NB4 (cell line): ENCODE measurements at regions not wholly inside any gene's neighbourhood (a gene's known extent, or its start where the extent isn't known, plus 50 kb on each side); places are given as distances from the start of the nearest gene placed in this dataset.

ENCODE experiments used
- DNase-seq: peaks from one replicate; pipeline ENCODE4 v3.0.0; 2010; ENCODE audit warnings: low read depth
- H3K4me3 ChIP-seq: one replicate; pipeline ENCODE4 v1.5.1; 2011; ENCODE audit warnings: mild to moderate bottlenecking, low read depth, low read length, moderate library complexity
- CTCF ChIP-seq: IDR thresholded peaks from one replicate; pipeline ENCODE4 v1.5.1; 2012; ENCODE audit warnings: low read depth, low read length
- MYC ChIP-seq: IDR thresholded peaks from 2 replicates; pipeline ENCODE4 v1.6.1; 2011; ENCODE audit warnings: low read depth, low read length
- POLR2A ChIP-seq: IDR thresholded peaks from 2 replicates; pipeline ENCODE4 v1.6.1; 2011; ENCODE audit warnings: mild to moderate bottlenecking; ENCODE audit not compliant: insufficient read length; ENCODE audit errors: extremely low read depth
- TF ChIP-seq, protein P1 (sequence below): IDR thresholded peaks from 2 replicates; pipeline ENCODE4 v1.6.1; 2011; ENCODE audit warnings: low read depth, low read length

- DNase-seq: peak; percentile 56
- H3K4me3 ChIP-seq: no peak overlapping the region
- no peak for TF ChIP-seq MYC
- TF ChIP-seq, protein P1, sequence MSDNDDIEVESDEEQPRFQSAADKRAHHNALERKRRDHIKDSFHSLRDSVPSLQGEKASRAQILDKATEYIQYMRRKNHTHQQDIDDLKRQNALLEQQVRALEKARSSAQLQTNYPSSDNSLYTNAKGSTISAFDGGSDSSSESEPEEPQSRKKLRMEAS: peak; percentile 21; the same call in 1 of the 2 replicates
These were observed 176.1 kb upstream of the PFKP start for GRCh38 chr10:2891073-2891769.

DNA sequence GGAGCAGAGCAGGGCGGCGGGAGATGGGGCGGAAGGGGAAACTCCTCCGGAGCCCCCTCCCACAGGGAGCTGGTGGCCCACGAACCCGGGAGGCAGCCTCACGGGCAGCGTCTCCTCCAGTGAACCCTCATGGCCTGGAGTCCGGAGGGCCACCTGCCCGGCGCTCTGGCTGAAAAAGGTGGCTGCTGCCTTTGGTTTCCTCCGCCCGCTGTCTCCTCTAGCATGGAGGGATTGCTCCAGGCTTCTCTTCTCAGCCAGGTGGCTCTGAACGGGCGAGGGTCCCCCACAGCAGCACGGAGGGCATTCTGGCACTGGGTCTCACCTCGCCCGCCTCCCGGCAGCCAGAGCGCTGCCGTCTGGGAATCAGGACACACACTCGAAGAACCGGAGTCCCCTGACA is 177.3 kb upstream of the PFKP start:
- no peak overlapping the region for H3K4me3 ChIP-seq
- DNase-seq: no peak
- TF ChIP-seq, protein P1: no peak
- TF ChIP-seq POLR2A: no peak
- TF ChIP-seq MYC: no peak
- TF ChIP-seq CTCF: no peak

DNA sequence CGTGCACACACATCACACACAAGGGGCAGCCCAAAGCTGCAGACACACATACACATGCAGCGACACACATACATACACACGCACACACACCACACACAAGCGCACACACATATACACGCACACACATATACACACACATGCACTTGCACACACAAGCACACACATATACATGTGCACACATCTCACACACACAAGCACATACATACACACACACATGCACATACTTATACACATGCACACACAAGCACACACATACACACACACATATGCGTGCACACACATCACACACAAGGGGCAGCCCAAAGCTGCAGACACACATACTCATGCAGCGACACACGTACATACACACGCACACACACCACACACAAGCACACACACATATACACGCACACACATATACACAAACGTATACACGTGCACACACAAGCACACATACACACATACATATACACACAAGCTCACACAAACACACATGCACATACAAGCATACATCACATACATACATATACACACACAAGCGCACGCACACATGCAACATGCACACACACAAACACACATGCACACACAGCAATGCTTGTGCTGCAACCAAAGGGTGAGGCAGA is 178.8 kb upstream of the PFKP start:
- TF ChIP-seq MYC (no peak), CTCF (no peak), POLR2A (no peak)
- TF ChIP-seq, protein P1: no peak
- H3K4me3 ChIP-seq: no peak overlapping the region
- no peak for DNase-seq

DNA sequence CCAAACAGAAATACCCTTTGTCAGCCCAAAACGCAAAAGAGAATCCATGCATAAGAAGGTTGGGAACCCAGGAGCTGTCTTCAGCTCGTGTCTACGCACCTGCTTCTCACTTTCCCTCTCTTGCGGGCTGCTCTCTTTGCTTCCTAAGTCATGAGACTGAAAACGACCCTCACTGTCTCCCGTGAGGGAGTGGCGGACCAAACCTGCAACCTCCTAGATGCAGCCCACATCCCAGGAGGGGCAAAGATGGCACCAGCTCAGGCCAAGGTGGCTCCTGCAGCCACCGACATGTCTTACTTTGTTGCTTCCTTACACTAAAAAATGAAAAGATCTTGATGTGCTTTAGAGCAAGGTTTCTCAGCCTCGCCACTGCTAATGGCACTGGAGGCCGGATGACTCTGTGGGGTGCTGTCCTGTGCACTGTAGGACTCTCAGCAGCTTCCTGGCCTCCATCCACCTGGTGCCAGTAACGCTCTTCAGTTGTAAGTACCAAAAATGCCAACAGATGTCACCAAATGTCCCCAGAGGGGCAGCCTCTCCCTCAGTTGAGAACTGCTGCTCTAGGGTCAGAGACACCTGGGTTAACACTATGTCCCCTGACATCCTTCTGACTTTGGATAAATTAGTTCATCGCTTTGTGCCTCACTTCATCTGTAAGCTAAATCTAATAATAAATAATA is 179.8 kb upstream of the PFKP start:
- no peak for TF ChIP-seq CTCF
- no peak for TF ChIP-seq POLR2A
- no peak for TF ChIP-seq MYC

GRCh38 chr10:2886662-2887061 is 180.7 kb upstream of the PFKP start:
- DNase-seq: peak; percentile 52
- TF ChIP-seq MYC: no peak
- no peak for TF ChIP-seq CTCF
- TF ChIP-seq, protein P1: no peak
- TF ChIP-seq POLR2A: no peak
- H3K4me3 ChIP-seq: no peak overlapping the region

More for the DNA sequence above, 179.8 kb upstream of the PFKP start:
- H3K4me3 ChIP-seq: no peak overlapping the region
- peak; percentile 48 for DNase-seq

GRCh38 chr10:2885288-2886278 is 181.8 kb upstream of the PFKP start:
- peak overlapping the region; percentile 41 for H3K4me3 ChIP-seq
- TF ChIP-seq POLR2A (no peak), CTCF (no peak), MYC (no peak)
- TF ChIP-seq, protein P1: no peak; the same call in 1 of the 2 replicates
- peak; percentile 91 for DNase-seq
